ENCODE measurements at regions not wholly inside any gene's neighbourhood (a gene's known extent, or its start where the extent isn't known, plus 50 kb on each side); places are given as distances from the start of the nearest gene placed in this dataset.

DNA sequence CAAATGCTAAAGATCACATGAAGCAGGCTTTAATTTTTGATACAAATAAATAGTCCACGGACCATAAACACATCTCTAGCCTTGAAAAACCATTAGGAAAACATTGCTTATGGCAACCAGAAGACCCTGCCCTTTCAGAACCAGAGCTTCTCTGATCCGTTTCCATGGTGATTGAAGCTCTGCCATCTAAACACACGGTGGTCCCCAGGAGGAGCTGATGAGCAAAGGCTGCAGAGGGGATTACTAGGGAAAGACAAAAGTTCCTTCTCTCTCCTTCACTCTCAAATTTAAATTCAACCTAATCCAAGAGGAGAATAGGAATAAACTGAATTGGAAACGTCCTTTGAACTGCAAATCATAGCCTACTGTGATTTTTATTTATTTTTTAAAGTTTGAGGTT, 122.0 kb upstream of the ATP10A start:
- FAIRE-seq (no peak), DNase-seq (ENCODE audit: insufficient read length, low spot score) (no peak)

DNA sequence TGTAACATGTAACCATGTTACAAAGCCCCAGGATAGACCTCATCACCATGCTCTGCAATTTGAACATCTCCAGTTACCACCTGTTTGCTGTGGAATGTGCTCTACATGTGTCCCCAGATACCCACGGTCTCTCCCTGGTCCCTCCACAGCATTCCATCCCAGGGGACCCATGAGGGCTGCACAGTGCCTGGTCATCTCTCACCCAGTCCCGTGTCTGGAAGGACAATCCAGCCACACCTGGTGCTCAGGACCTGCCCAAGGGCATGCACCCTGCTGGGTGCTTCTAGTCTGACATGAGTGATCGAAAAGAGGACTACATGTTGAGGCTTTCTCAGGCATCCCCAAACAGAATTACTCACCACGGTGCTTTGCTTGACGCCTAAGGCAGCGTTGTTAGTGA, 119.6 kb upstream of the ATP10A start:
- FAIRE-seq (no peak), DNase-seq (ENCODE audit: insufficient read length, low spot score) (no peak)

DNA sequence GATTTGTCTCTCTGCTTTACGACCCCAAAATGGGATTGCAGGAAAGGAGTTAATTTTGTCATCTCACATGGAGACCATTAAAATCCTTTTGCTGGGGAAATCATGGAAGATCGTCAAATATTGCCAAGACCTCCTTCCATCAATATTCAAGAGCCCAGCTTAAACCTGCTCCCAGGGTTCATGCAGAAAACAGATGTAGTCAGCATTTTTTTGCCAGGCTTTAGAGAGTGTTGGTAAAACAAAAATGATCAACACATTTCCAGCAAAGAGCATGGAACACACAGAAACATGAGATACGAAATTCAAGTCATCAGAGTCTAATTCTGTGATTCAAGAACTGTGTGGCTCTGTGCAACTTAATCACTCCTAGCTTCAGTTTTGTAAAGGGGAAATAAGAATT, 118.0 kb upstream of the ATP10A start:
- no peak for FAIRE-seq
- DNase-seq (ENCODE audit: insufficient read length, low spot score) = no peak

DNA sequence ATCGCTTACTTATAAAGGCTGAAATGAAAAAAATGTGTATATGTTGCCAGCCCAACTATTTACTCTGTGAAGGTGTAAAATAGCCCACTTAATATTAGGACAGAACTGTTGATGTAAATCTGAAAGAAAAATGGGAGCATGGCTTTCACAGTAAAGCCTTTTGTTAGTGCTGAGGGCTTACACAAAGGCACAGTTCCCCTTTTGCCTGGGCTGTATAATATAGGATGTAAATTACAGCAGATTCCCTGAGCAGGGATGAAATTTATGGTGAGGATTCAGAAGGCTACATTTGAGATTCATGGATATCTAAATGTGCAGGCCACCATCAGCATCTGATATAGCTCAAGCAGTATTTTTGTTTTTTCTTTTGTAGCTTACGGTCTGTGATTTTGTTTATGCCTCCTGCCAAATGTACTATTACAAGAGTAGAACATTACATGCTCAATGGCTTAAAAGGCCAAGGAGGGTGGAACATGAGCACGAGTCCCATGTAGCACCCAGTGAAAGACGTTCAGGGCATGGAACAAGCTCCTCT, 109.1 kb upstream of the ATP10A start:
- no peak for DNase-seq (ENCODE audit: insufficient read length, low spot score)
- FAIRE-seq = no peak

DNA sequence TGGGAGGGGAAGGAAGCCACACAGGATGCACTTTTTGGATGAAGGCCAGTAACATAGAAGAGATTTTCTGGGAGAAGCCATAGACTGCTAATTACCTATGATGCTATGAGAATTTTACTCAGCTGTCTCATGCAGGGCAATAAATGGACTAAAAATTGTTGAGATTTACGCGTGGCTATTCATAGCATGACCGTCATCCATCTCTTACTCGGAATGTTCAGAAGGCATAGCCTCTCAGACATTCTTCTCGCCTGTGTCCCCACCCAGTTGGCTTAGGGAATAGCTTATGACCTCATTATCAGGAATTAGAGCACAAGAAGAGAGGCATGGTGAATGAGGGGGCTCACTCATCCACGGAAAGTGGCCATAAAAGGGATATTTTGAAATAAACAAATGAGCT, 107.9 kb upstream of the ATP10A start:
- FAIRE-seq (no peak), DNase-seq (ENCODE audit: insufficient read length, low spot score) (no peak)

DNA sequence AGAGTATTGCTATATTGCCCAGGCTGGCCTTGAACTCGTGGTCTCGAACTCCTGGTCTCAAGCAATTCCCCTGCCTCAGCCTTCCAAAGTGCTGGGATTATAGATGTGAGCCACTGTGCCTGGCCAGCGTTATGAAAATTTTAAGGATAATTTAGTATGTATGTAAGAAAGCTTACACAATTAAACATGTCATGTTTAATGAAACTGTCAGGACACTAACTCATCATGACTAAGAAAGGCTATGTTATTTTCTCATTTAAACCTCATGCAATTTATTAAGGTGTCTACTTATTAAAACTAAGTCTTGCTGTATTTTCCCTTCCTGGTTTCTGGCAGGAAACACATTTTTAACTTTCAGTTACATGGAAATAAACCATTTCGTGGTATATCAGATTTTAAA, 106.8 kb upstream of the ATP10A start:
- DNase-seq (ENCODE audit: insufficient read length, low spot score) (no peak), FAIRE-seq (no peak)

DNA sequence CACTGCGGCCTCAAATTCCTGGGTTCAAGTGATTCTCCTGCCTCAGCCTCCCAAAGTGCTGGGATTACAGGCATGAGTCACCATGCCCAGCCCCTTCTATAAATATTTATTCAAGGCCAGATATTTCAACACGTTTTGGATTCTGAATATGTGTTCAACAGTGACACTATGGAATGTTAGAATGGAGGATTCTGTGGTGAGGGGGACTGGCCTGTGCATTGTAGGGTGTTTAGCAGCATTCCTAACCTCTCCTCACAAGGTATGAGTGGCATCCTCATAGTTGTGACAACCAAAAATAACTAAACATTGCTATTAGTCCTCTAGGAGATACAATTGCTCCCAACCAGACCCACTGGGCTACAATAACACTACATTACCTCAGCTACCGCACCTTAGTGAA, 104.0 kb upstream of the ATP10A start:
- FAIRE-seq (no peak), DNase-seq (ENCODE audit: insufficient read length, low spot score) (no peak)

DNA sequence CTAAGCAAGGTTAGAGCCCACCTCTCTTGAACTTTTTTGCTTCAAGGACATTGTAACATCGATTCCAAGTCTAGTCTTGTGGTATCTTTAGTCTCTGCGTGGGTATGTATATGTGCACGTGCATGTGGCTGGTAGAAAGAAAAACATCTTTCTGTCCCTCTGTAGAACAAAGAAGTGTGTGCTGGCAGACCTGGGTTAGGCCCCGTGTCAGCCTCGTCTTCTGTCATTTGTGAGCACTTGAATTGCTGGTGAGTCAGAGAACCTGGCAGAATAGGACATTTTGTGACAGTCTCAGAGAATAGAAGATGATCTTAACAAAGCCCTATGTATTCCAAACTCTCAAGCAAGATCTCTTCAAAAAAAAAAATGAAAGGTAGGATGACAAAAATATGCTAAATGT, 102.2 kb upstream of the ATP10A start:
- no peak for FAIRE-seq
- no peak for DNase-seq (ENCODE audit: insufficient read length, low spot score)

DNA sequence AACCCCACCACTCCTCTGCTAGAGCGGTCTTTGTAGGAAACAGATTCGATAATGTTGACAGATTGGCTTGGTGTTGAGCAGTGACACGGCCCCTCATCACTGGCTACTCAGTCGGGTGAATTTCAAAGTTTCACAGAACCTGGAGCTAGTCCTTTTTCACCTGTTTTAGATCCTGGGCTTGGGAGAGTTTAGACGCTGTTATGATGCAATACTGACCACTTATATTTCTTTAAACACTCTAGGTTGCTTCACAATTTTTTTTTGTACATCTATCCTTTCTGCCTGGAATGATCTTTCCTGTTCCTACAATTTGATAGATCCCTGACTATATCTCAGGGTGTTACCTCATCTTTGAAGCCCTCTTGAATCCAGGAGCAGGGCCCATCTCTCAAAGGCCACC, 97.1 kb upstream of the ATP10A start:
- FAIRE-seq = no peak

DNA sequence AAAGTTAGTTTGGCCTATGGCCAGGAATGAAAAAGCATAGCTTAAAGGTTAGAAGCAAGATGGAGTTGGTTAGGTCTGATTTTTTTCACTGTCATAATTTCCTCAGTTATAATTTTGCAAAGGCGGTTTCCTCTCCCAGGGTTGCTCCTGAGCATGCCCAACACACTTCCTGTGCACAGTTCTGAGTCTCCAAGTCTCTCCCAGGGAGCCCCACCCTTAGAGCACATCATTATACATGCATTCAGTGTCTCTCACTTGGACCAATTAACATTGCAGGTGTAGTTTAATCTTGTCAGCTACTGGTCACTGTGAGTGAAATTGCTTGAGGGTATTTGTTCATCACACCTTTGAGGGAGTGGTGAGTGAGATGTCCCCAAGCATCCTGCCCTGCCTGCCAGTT, 96.0 kb upstream of the ATP10A start:
- DNase-seq (ENCODE audit: insufficient read length, low spot score) = no peak
- no peak for FAIRE-seq

More for the DNA sequence above, 97.1 kb upstream of the ATP10A start:
- DNase-seq (ENCODE audit: insufficient read length, low spot score) = no peak

DNA sequence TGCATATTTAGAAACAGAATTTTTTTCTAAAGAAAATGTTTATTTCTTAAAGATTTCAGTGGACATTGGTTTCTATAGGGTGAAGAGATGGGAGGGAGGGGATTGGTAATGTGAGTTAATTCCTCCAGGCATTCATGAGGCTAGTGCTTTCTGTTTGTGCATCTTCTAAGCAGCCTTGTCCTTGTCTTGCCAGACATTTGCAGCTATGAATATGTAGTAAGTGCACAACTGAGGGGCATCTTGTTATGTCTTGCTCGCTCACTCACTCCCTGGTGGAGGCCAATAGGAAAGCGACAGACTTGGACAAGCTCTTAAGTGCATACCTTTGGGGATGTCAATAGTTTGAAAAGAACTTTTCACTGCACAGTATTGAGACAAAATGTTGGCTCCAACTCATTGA, 92.5 kb upstream of the ATP10A start:
- no peak for FAIRE-seq
- DNase-seq (ENCODE audit: insufficient read length, low spot score) = no peak

DNA sequence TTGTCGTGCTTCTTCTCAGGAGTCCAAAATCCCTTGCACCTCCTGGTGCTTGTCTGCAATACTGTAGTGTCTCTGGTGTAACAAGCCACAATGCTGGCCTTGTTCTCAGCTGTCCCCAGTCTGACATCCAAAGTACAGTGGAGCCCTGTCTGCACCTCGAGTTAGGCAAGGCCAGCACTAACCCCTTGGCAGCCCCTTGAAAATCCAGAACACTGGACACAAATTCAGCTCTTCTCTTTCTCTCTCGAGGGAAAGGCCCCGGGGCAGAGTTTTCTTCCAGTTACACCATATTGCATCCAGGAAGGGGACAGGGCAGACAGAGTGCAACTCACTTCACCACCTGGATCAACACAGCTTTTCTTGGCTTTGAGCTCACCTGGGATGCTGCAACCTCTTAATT, 91.3 kb upstream of the ATP10A start:
- no peak for DNase-seq (ENCODE audit: insufficient read length, low spot score)
- no peak for FAIRE-seq

DNA sequence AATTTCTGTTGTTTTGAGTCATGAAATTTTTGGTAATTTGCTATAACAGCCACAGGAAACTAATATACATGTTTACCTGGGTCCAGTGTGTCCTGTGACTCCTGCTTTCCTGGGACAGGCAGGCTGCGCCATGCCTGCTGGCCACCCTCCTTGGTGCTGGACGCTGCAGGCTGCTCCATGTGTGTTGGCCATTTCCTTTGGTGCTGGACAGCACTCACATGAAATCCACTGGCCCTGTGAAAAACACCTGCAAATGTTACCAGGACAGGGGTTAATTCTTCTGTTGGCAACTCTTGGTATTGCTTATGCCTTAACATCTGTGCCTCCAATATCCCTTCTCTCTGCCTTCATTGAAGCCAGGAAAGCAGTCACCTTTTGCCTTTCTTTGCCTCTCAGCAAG, 86.9 kb upstream of the ATP10A start:
- no peak for FAIRE-seq
- DNase-seq (ENCODE audit: insufficient read length, low spot score) = no peak

DNA sequence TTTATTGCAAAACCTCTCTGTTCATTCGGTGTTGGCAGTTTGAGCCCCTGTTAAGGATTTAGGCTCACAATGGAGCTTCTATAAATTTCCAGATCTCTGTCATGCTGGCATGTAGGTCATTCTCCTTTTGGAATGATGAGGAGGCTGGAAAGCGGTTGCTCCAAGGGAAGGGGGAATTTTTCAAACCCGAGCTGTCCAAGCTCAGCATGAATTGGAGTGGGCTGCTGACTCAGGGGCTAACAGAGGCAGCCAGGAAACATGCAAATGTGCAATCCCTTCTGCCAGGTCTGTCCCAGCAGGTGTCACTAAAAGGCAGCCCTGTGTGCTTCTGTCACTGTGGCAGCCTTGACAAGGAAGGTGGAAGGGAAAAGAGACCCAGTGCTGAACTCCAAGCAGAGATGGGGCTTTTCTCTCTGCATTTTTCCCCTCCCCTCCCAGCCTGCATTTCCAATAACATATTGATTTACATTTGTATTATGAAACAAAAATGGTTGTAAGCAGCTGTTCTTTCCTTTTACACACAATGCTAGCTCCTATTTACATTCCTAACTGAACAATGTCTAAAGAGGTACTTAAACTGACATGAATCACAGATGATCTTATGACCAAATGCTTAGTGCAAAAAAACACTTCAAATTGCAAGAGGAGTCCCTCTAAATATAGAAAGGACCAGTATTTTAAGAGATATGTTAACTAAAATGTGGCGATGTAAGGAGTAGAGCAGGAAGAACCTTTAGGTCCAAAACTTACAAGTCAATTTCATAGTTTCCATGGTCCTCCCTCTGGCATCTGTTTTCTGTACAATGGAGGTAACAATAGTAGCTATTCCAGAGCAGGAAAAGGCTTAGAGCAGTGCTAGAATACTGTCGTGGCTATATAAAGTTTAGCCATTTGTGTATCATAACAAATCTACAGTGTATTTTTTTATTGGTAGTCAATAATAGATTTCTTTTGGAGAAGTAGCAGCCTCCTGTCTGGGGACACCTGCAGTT, 84.5 kb upstream of the ATP10A start:
- DNase-seq (ENCODE audit: insufficient read length, low spot score) (no peak), FAIRE-seq (no peak)

DNA sequence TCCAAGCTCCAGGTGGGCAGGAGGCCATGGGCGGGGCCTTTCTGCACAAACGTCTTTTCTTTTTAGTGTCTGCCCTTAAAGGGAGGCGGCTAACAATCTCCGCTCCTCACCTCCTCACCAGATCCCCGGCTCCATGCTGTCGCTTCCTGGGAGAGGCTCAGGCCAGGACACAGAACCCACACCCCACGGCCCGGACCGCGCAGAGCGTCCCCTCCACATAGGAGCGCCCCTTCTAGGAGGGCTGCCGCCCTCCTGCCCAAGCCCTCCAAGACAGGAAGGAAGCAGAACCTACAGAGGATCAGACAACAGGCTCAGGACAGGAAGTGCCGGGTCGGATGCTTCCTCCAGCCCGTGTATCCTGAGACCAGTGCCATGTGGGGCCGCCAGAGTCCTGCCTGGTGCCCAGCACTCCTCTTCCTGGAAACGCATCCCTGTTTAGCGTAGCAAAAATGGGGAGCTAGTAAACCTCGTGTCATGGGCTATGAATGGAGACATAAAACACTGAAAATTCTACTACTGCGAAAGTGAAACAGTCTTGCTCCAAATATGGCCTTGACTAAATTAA, 83.2 kb upstream of the ATP10A start:
- FAIRE-seq = no peak
- no peak for DNase-seq (ENCODE audit: insufficient read length, low spot score)

DNA sequence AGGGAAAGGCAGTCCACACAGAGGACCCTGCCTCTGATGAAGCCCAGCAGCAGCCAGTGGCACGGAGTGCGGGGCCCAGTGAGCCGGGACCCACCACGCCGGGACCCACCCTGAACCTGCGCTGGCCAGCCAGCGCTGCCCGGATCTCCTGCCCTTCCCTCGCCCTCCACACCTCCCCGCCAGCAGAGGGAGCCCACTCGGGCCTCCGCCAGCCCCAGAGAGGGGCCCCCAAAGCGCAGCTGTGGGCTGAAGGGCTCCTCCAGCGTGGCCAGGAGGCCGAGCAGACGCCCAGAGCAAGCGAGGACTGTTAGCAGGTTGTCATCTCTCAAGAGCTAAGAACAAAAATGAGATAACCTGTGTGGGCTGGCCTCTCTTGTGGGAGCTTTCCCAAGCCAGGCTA, 81.3 kb upstream of the ATP10A start:
- no peak for DNase-seq (ENCODE audit: insufficient read length, low spot score)
- FAIRE-seq = no peak

DNA sequence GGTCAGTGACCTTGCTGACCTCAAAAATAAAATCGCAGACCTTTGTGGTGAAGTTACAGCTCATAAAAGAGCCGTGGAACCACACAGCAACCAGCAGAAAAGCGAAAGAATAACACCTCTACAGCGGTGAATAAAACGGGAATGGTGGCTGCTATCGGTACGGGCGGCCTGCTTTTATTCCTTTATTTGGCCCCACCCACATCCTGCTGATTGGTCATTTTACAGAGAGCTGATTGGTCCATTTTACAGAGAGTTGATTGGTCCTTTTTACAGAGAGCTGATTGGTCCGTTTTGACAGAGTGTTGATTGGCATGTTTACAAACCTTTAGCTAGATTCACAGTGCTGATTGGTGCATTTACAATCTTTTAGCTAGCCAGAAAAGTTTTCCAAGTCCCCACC, 80.7 kb upstream of the ATP10A start:
- FAIRE-seq (no peak), DNase-seq (ENCODE audit: insufficient read length, low spot score) (no peak)

DNA sequence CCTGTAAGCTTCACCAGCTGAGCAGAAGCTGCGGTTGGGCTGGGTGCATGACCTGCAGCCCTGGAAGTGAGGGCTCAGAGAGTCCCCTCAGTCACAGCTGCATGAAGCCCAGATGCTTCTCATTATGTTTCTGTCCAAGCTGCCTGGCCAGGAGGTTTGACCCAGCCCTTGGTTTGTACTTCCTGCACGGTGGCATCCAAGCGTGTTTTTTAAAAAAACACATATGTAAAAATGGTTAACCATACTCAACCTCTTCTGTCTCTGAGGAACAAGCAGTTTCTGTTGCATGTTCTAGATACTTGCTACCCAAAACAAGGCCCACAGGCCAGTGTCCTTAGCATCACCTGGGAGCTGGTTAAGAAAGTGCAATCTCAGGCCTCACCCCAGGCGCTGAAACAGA, 76.0 kb upstream of the ATP10A start:
- DNase-seq (ENCODE audit: insufficient read length, low spot score) (no peak), FAIRE-seq (no peak)

DNA sequence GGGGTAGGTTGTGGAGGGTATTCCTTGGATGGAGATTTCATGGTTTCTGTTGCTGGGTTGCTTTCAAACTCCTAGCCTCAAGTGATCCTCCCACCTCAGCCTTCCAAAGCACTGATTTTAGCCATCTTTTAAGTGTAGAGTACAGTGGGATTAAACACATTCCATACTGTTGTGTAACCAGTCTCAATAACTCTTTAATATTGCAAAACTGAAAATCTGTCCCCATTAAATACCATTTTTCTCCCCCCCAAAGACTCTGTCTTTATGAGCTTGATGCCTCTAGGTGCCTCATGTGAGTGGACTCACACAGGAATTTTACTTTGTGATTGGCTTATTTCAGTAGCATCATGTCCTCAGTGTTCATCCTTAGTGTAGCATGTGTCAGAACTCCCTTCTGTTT, 74.7 kb upstream of the ATP10A start:
- FAIRE-seq = no peak
- DNase-seq (ENCODE audit: insufficient read length, low spot score) = no peak

DNA sequence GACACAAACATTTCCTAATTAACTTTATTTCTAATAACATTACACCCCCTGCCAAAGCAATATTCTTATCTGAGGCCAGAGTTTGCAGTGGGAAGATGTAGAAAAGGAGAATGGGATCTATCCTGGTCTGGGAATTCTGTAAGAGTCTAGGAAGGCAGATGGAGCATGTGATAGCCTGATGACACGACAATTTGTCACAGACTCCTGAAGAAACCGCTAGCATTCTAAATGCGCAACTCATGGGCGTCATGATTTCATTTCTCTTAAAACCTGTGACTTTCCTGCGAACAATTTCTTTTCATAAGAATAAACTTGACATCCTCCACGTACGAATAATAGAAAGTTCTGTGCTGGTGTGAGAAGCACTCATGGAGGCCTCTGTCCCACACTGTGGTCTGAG, 72.9 kb upstream of the ATP10A start:
- FAIRE-seq = no peak
- no peak for DNase-seq (ENCODE audit: insufficient read length, low spot score)

DNA sequence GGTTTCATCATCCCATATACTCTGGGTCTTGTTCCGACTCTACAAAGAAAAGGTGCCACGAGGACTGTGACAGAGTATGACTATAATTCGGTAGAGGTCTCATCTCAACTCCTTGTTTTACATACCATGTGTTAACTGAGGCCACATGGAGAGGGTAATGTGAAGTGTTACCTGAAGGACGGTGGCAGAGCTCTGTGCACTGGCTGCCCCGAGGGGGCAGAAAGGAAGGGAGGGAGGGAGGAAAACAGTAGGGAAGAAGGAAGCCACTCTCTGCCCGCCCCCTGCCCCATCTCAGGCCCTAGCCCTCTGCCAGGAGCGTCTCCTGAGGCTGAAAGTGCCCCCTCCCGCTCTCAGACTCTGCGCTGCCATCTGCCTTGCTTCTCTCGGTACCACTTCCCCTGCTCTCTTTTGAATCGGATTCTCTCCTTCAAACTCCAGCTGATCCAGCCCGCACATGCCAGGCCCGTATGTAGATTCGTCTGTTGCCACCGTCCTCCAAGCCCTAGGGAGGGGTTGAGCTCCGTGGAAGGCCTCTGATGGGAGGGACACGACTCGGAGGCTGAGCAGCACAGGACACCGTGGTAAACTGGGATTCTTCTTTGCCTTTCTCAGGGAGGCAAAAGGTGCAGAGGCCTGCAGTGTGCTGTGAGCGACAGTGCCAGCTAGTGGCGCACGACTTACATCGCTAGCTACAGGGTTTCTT, 70.5 kb upstream of the ATP10A start:
- FAIRE-seq (no peak), DNase-seq (ENCODE audit: insufficient read length, low spot score) (no peak)

DNA sequence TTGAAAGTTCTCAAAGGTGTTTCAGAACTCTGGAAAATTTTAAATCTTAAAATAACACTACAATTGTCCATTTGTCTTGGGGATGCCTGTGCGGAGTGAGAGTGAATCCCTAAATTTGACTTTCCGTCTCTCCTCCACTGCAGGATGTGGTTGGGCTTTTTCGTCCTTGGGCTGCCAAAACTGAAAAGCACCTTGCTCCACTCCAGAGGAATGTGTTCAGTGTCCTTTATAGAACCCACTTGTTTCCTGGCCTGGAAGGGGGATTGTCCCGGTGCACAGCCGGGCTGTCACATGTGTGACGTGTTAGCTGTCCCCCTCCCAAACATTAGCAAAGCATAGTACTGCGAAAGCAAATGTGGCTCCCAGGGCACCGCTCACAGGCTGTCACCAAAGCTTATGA, 69.6 kb upstream of the ATP10A start:
- no peak for DNase-seq (ENCODE audit: insufficient read length, low spot score)
- FAIRE-seq = no peak
